T-helper 2 cell (primary cell): ENCODE measurements at regions not wholly inside any gene's neighbourhood (a gene's known extent, or its start where the extent isn't known, plus 50 kb on each side); places are given as distances from the start of the nearest gene placed in this dataset.

Source experiments
- DNase-seq, 5 experiments: peaks; one replicate each; pipeline versions ENCODE4 v3.0.0 to v3.0.0-alpha.2; 2012 to 2022

GRCh38 chr4:123893011-123893981, 496.7 kb downstream of the SPRY1 start:
- no peak for DNase-seq

GRCh38 chr4:123896446-123897071, 500.0 kb downstream of the SPRY1 start:
- no peak for DNase-seq

GRCh38 chr4:123898946-123899666, 502.5 kb downstream of the SPRY1 start:
- no peak for DNase-seq

GRCh38 chr4:123904882-123905281, 508.3 kb downstream of the SPRY1 start:
- no peak for DNase-seq

- DNase-seq = no peak
These were observed 517.0 kb downstream of the SPRY1 start for GRCh38 chr4:123913598-123913997.

- DNase-seq = no peak
These were observed 520.2 kb downstream of the SPRY1 start for GRCh38 chr4:123916821-123917220.

- DNase-seq = no peak
These were observed 523.0 kb downstream of the SPRY1 start for GRCh38 chr4:123919576-123920098.

GRCh38 chr4:123921339-123921738, 524.7 kb downstream of the SPRY1 start:
- DNase-seq = no peak

GRCh38 chr4:123922847-123923246, 526.3 kb downstream of the SPRY1 start:
- no peak for DNase-seq

GRCh38 chr4:123924536-123924935, 527.9 kb downstream of the SPRY1 start:
- DNase-seq = no peak

- no peak for DNase-seq
These were observed 533.0 kb downstream of the SPRY1 start for GRCh38 chr4:123929565-123929964.

- no peak for DNase-seq
These were observed 534.4 kb downstream of the SPRY1 start for GRCh38 chr4:123930996-123931395.

GRCh38 chr4:123934096-123934495, 537.5 kb downstream of the SPRY1 start:
- no peak for DNase-seq

- no peak for DNase-seq
These were observed 540.0 kb downstream of the SPRY1 start for GRCh38 chr4:123936621-123937043.

- DNase-seq = no peak
These were observed 541.0 kb downstream of the SPRY1 start for GRCh38 chr4:123937581-123937980.

GRCh38 chr4:123939621-123940020, 543.0 kb downstream of the SPRY1 start:
- DNase-seq = no peak

- DNase-seq = no peak
These were observed 544.0 kb downstream of the SPRY1 start for GRCh38 chr4:123940604-123941003.

GRCh38 chr4:123941306-123941705, 544.7 kb downstream of the SPRY1 start:
- no peak for DNase-seq

- no peak for DNase-seq
These were observed 547.4 kb downstream of the SPRY1 start for GRCh38 chr4:123943976-123944375.

GRCh38 chr4:123945301-123945700, 548.7 kb downstream of the SPRY1 start:
- DNase-seq = no peak

- DNase-seq = no peak
These were observed 553.9 kb downstream of the SPRY1 start for GRCh38 chr4:123950530-123950929.

GRCh38 chr4:123952530-123953274, 556.1 kb downstream of the SPRY1 start:
- DNase-seq = no peak
